Islet precursor cell (in vitro differentiated cells): ENCODE measurements at regions not wholly inside any gene's neighbourhood (a gene's known extent, or its start where the extent isn't known, plus 50 kb on each side); places are given as distances from the start of the nearest gene placed in this dataset.

Experiments used
- DNase-seq: peaks from one replicate; pipeline ENCODE4 v3.0.0-alpha.2; 2018

DNA sequence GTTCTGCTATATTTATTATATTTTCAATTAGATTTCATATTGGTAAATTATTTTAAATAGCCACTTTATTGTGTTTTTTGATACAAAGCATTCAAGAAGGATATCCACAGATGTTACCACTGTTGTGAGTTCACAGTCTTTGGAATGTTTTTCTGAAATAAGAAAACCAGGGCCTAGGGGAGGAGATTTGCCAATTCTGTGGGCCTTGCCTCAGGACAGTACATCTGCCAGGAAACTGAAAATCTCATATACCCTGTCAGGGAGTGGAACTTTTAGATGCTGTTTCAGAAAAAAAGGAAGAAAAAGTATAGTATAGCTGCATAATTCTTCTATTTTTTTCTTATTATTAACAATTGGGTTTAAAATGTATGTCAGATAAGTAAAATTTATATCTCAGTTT lies 995.9 kb upstream of the ADGRB3 start:
- DNase-seq, result no peak

DNA sequence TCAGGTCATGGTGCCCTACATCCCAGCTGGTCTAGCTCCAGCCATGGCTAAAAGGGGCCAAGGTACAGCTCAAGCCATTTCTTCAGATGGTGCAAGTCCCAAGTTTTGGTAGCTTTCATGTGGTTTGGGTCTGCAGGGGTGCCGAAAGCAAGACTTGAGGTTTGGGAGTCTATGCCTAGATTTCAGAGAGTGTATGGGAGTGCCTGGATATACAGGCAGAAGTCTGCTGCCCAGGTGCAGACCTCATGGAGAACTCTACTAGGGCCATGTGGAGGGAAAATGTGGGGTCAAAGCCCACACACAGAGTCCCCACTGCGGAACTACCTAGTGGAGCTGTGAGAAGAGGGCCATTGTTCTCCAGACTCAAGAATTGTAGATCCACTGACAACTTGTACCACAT lies 1000.9 kb upstream of the ADGRB3 start:
- DNase-seq, result no peak

DNA sequence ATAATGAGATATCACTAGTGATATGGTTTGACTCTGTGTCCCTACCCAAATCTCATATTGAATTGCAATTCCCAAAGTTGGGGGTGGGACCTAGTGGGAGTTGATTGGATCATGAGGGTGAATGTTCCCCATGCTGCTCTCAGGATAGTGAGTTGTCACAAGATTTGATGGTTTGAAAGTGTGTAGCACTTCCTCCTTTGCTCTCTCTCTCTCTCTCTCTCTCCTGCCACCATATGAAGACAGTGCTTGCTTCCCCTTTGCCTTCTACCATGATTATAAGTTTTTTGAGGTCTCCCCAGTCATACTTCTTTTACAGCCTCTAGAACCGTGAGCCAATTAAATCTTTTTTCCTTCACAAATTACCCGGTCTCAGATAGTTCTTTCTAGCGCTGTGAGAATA lies 1002.0 kb upstream of the ADGRB3 start:
- DNase-seq, result no peak

DNA sequence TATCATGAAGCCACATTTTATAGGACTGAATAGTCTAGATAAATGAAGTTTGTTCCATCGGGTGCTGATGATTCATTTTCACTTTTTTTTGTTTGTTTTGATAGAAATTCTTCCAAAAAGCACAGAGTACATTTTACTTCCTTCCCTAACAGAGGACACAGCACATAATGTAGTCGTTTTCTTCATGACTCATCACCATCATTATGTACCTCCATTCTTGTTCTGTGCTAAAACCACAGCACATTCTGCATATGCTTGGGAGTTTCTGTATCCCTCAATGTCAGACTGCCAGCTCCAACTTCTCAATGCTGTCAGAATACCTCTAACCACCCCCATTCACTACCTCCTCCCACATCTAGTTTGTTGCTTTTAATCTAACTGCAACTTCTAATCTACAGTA lies 1004.9 kb upstream of the ADGRB3 start:
- peak; percentile 46 for DNase-seq

DNA sequence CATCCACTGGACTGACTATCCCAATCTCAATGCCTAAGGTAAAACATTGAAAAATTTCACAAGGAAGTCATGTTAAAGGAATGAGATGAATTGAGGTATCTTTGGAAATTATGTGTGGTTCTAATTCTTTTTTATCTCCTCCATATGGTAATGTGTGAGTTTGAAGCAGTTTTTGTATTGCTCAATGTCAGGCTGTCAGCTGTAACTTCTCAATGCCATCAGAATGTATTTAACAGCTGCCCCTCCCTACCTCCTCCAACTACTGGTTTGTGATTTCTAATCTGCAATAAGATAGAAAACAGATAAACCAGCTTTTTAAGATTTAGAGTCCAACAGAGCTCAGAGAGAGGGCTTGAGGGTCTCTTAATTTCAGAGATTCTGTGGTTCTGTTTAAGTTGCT lies 1005.8 kb upstream of the ADGRB3 start:
- DNase-seq, result no peak

DNA sequence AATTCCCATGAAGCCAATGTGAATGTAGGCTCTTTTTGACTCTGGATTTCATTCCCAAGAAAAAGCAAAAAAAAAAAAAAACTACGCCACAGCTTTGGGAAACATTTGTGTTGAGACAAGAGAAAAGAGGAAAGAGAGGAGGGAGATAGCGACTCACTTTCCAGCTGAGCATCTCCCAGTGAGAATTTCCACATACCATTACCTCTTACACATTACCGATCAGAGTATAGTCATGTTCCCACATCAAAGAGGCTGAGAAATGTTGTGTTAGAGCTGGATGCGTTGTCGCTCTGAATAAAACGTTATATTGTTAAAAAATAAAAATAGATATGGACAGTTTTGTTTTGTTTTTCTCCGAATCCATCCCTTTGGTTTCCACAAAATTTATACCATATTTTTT lies 1019.3 kb upstream of the ADGRB3 start:
- DNase-seq, result no peak

DNA sequence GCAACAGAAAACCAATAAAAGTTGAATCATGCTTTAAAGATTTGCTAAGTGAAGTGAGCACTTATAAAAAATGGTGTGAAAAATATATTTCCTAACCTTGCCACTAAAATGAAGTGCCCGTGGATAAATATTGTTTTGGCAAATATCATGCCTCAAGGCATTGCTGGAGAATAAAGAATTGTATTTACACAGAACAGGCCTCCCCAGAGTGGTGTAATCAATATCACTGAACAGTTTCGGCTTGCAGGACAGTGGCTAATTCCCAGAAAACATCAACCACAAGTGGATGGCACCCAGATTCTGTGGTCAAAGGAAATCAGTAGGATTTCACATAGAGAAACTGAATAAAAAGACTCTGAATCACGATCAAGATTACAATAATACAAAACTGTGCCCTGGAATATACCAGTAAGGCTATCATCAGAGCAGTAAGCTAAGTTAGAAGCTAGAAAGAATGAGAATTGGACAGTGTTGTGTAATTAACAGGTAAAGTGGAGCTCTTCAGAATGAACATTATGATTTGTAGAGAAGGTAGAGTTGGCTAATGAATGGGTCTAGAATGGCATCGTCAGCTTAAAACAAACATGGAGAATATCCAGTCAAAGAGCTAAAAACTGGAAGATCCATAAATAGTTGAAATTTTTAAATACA lies 1026.9 kb upstream of the ADGRB3 start:
- DNase-seq, result no peak

DNA sequence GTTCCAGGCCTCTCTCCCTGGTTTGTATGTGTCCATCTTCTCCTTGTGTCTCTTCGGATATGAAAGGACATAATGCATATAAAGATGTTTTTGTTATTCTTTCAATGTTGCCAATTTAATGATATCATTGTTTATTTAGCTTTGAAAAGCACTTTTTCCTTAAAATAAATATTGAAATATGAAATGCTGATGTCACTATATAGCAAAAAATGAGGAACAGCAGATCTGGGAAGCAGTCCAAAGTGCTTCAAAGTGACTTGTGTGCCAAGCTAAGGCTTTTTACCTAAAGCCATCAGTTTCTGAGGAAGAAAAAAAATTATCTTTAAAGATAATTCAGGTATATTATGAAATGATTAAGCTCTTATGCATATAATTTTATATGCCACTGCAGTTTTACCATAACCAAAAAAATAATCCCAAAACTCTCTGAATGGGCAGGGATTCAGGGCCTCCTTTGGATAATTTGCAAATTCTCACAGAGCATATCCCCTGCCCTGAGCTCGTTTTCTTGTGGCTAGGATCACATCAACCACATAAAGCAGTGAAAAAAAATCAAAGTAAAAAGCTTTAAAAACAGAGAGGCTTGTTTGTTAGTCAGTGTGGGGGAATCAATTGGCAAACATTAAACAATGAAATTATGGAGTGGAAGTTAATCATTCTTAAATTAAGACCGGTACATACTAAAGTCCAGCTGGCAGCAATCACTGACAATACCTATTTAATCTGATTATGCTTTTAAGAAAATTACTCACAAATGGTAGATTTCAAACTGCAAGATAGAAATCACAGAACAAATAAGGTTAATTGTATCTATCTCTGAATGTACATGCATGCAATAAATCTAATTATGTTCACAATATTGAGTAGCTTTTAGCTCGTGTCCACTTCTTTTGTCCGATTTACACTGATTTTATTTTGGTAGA lies 1027.9 kb upstream of the ADGRB3 start:
- no peak for DNase-seq

DNA sequence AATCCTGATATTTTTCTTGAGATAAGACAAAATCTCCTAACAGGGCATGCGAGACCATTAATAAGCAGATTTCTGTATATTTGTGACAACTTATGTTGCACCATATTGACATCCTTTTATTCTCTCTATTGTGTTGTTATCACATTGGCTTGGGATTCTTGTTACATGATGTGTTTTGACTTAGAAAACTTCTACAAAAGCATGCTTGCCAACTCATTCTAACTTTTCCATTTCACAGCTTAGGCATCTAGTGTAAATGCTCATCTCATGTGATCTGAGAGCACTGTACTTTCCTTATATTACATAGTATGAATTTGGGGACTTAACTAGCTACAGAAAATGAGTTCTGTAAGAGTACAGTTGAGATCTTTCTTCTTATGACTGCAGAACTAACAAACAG lies 1040.7 kb upstream of the ADGRB3 start:
- no peak for DNase-seq

DNA sequence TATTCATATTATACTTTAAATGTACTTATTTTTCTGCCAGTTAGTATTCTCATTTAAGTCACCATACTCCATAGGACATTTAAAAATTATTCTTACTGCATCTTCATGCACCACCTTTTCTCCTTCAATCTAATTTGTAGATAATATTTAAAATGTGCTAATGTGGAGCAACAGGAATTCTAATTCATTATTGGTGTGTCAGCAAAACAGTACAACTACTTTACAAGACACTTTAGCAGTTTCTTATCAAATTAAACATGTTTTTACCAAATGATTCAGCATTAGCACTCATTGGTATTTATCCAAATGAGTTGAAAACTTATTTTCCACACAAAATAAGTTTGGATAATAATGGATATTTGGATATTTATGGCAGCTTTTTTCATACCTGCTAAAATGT lies 1041.8 kb upstream of the ADGRB3 start:
- no peak for DNase-seq

DNA sequence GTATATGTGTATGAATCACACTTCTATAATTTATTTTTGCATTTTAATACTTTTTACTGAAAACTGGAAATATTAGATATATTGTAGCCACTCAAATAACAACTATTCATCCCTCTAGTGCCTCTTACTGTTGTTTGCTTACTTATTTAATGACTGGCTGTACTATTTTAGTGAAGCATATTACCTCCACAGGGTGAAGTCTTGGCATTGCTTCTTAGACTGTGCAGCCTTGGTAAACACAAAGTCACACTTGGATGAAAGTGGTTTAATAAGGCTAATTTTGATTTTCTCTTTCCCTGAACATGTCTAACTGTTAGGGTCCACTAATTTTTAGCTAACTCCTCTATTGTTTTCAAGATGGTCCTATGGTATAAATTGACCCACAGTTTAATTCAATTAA lies 1043.2 kb upstream of the ADGRB3 start:
- no peak for DNase-seq

DNA sequence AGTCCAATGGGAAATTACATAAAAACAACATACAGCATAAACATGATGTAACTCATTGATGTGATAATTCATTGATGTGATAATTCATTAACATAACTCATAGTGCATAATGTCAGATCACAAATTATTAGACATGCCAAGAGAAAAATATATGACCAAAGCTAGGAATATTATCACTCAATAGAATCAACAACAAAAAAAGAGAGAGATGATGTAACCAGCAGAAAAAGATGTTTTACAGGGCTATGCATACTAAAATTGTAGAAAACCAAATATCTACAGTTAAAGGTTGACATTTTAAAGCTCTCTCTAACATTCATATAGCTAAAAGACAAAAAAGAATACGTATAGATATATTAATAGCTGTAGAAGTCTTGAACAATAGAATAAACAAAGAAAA lies 1067.2 kb upstream of the ADGRB3 start:
- no peak for DNase-seq

DNA sequence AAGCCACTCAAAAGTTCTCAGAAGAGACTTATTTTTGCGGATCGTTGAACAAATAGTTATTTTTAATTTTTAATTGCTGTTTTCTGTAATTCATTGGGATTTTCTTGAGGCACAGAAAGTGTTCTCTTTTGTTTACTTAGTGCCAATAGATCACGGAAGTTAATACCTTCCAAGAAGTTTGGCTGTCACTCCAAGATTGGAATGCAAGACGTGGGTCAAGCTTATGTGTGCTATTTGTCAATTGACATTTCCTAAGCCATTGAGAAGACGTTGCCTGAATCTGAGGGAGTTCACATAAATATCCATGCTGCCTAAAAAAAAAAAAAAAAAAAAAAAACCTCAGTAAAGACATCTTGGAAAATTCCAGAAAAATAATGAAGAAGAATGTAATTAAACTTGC lies 1071.4 kb upstream of the ADGRB3 start:
- DNase-seq, result no peak

DNA sequence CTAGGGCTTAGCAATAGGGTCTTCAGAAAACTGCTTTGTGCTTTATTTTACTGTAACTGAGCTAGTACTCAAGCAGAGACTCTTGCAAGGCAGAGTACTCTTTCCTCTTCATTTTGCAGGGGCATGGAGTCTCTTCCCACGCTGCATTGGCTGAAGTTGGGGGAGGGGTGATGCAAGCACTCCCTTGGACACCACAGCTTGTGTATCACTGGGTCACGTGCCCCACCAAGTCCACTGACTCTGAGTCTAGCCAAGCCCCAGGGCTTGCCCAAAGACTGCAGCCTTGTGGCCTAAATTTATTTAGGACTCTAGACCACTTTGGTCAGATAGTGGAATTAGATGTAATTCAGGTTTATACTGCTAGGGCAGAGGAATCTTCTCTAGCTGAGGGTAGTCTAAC lies 1075.0 kb upstream of the ADGRB3 start:
- no peak for DNase-seq

DNA sequence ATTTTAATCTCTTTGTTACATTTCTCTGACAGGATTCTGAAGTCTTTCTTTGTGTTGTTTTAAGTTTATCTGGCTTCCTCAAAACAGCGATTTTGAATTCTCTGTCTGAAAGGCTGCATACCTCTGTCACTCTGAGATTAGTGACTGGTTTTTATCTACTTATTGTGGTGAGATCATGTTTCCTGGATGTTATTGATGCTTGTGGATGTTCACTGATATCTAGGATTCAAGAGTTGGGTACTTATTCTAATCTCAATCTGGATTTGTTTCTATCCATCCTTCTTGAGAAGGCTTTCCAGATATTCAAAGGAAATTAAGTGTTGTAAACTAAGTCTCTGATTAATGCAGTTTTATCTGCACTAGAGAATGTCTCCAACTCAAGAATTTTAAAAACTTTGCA lies 1076.1 kb upstream of the ADGRB3 start:
- no peak for DNase-seq

DNA sequence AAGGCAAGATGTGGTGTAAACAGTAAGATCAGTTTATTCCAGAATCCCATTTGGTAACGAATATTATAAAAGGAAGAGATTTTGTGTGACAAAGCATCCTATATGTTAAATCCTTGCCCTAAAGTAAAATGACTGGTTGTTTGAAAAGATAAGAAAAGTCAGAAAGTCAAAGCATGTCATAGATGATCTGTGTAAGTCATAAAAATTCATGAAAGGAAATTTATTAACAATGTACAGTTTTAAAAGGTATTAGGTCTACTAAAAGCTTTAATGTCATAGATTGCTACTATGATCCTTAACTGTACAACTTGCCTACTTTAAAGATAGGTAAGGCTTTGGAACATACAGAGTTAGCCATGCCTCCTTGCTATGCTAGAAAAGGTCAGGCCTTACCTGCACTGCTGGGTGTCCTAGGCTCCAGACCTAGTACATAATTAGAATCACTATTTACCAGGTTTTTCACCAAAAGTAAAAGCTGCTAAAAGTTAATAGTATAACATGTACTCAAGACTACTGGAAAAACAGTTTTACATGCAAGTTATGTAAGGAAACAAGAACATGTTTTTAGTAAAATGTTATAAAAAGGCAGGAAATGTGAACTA lies 1090.1 kb upstream of the ADGRB3 start:
- no peak for DNase-seq

DNA sequence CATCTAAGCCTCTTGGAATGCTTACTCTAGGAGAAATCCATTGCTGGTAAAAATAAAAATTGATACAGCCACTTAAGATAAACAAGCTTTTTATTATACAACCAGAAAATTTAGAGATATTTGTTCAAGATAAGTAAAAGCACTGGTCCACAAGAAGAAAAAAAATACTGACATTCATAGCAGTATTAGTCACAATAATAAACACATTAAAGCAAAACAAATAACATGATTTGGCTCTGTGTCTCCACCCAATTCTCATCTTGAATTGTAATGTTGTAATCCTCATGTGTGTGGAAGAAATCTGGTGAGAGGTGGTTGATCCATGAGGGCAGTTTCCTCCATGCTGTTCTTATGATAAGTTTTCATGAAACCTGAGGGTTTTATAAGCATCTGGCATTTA lies 1093.5 kb upstream of the ADGRB3 start:
- DNase-seq, result no peak

DNA sequence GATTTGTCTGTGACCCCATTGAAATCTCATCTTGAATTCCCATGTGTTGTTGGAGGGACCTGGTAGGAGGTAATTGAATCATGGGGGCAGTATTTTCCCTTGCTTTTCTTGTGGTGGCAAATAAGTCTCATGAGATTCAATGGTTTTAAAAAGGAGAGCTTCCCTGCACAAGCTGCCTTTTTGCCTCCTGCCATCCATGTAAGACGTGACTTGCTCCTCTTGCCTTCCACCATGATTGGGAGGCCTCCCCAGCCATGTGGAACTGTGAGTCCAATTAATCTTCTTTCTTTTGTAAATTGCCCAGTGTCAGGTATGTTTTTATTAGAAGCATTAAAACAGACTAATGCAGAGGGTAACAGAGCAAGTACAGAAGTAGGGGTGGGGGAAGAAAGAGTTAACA lies 1097.0 kb upstream of the ADGRB3 start:
- DNase-seq, result no peak

DNA sequence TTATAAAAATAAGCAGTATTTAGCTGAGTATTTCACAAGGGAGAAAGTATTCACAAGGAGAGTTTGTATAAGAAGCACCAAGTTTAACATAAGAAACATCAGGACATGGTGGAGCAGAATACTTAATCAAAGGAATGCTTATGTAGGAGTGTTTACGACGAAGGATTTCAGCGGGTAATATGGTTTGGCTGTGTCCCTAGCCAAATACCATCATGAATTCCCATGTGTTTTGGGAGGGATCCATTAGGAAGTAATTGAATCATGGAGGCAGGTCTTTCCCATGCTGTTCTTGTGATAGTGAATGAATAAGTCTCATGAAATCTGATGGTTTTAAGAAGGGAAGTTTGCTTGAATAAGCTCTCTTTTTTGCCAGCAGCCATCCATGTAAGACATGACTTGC lies 1099.1 kb upstream of the ADGRB3 start:
- DNase-seq, result no peak

DNA sequence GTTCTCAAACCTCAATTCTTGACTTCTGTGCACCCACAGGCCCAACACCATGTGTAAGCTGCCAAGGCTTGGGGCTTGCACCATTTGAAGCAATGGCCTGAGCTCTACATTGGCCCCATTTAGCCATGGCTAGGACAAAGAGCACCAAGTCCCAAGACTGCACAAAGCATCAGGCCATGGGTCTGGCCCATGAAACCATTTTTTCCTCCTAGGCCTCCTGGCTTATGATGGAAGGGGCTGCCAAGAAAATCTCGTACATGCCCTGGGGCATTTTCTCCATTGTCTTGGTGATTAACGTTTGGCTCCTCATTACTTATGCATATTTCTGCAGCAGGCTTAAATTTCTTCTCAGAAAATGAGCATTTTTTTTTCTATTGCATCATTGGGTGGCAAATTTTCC lies 1128.7 kb upstream of the ADGRB3 start:
- DNase-seq, result no peak

DNA sequence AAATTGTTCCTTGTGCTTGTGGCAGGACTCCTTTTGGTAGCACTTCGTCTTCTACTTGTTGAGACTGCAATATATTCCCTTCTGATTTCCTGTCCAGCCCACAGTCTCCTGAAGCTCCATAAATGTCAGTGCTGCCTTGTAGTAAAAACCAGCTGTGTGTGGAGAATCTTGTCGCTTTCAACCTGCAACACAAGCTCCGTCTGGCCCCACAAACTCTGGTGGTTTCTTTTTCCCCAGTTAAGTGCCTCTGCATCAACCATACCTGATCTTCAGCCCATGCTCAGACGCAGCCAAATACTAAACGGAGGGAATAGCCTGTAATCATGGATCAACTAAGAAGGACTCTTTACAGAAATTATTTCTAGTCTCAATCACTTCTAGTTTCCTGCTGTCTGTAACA lies 1133.3 kb upstream of the ADGRB3 start:
- DNase-seq, result no peak

DNA sequence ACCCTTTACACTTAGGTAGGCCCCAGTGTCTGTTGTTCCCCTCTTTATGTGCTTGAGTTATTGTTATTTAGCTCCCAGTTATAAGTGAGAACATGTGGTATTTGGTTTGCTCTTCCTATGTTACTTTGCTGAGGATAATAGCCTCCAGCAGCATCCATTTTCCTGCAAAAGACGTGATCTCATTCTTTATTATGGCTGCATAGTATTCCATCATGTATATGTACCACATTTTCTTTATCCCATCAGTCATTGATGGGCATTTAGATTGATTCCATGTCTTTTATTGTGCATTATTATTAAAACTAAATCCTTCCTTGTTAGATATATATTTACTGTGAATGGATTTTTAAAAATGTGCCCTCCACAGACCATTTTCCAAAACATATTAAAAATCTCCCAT lies 1137.3 kb upstream of the ADGRB3 start:
- DNase-seq, result no peak

DNA sequence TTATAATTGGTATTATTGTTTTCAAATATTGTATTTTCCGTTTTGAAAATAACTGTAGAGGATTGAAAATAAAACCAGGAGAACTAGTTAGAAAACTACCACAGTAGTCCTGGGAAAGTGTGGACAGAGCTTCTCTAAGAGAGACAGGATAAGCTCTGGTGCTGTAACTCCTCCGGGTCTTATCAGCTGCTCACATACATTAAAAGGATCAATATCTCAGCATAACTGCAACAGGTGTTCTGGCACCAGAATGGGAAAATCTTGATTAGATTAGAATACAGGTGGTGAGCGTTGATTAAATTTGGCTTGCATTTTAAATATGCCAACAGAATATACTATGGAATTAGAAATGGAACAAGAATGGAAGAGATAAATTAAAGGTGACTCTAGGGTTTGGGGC lies 1138.9 kb upstream of the ADGRB3 start:
- DNase-seq, result no peak

DNA sequence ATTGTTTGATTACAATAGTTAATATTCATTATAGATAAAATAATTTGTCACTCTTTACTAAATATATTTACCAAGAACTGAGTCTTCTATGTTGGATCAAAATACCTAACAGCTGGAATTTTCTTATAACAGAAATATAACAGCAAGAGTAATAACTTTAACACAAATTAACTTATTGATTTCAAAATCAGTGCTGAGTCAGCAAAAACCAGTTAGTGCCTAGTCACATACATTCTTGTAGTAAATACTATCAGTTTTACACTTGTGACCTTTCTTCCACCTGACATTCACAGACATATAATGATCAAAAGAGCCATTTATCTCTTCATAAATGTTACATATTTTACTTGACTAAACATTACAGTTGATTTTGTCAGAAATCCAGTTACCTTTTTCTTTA lies 1141.4 kb upstream of the ADGRB3 start:
- DNase-seq, result no peak
